NCI-H187 treated with DMSO at 0.1 percent for 48 hours (cell line): ENCODE measurements at regions not wholly inside any gene's neighbourhood (a gene's known extent, or its start where the extent isn't known, plus 50 kb on each side); places are given as distances from the start of the nearest gene placed in this dataset.
"Not testable (repeated sequence)": the region's sequence is repeated elsewhere in the genome, so short reads cannot be mapped to it uniquely, and the experiment has no call there.

Source experiments
- DNase-seq: peaks from one replicate; lab custom pipeline; 2025; lab: John Stamatoyannopoulos, UW

GRCh38 chr5:74534397-74535129 lies 106.0 kb downstream of the ENC1 start:
- DNase-seq, result no peak

GRCh38 chr5:74530326-74531050 lies 110.0 kb downstream of the ENC1 start:
- DNase-seq, result no peak

GRCh38 chr5:74529101-74529500 lies 111.4 kb downstream of the ENC1 start:
- no peak for DNase-seq

DNA sequence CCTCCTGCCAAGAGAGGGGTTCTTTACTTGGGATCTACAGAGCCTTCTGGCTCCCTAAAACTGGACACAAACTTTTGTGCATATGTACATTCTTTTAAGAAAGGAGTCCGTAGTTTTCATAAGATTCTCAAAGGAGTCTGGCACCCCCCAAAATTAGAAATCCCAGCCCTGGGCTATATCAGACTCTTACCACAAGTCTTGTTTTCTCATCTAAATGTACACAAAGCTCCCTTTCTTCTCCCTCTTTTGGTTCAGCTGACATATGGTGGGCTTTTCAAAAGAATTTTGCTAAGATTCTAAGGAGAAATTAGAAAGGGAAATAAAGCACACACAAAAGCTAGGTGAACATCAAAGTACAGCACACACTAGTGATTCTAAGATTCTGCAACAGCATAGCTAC lies 114.4 kb downstream of the ENC1 start:
- DNase-seq, result no peak

DNA sequence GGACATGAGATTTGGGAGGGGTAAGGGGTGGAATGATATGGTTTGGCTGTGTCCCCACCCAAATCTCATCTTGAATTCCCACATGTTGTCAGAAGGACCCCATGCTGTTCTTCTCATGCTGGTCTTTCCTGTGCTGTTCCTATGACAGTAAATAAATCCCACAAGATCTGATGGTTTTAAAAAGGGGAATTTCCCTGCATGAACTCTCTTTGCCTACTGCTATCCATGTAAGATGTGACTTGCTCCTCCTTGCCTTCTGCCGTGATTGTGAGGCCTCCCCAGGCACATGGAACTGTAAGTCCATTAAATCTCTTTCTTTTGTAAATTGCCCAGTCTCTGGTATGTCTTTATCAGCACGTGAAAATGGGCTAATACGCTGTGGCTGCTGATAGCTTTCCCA lies 115.8 kb downstream of the ENC1 start:
- not testable (repeated sequence) for DNase-seq

- DNase-seq, result not testable (repeated sequence)
These were observed 116.8 kb downstream of the ENC1 start for GRCh38 chr5:74523698-74524097.

GRCh38 chr5:74522838-74523237 lies 117.7 kb downstream of the ENC1 start:
- DNase-seq, result not testable (repeated sequence)

DNA sequence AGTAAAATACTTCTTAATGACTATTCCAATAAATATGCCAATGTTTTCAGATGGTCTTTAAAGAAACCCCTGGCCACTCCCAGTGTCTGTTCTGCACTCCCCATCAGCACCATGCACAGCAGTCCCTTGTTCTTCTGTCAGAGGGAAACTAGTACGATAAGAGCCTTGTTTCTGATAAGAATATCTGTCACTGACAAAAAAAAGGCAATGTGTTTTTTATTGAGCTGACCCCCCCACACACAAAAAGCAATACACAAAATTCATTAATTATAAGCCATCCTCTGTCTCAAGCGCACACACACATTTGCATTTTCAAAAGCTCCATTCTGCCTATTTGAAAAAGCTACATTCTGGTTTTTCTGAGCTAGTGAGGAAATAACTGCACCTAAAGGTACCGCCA lies 119.1 kb downstream of the ENC1 start:
- DNase-seq, result no peak

DNA sequence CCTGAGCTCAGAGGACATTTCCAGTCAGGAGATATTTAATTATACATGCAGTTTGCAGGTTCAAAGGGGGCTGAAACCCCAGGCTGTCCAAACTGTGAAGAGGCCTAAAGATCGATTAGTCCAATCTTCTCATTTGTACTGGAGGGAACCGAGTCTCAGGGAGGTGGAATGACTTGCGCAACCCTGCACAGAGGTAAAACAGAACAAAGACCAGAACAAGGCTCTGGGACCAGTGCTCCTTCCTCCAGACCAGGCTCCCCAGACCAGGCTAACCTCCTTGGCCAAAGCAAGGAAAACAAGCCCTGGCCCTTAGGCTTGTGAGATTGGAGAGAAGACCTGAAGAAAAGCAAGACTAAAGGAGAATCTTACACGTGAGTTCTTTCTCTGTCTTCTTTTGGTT lies 120.8 kb downstream of the ENC1 start:
- no peak for DNase-seq

DNA sequence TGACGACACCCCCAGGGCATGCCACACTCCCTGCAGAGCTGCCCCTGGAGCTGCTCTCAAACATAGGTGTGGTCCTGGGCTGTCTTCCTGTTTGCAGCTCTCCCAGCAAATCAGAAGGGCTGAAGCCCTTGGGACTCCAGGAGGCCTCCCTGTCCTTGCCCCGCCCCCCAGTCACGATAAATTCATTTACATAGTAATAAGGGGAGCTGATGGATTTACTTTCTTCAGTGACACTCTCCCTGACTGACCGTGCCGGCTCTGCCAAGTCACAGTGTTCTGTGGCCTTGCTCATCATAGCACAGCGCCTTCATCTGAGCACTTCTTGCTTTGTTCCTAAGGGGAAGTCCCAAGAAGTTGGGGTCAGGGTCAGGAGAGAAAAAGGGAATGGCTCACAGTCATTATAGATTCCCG lies 121.4 kb downstream of the ENC1 start:
- DNase-seq, result no peak

- no peak for DNase-seq
These were observed 122.8 kb downstream of the ENC1 start for GRCh38 chr5:74517700-74518099.

DNA sequence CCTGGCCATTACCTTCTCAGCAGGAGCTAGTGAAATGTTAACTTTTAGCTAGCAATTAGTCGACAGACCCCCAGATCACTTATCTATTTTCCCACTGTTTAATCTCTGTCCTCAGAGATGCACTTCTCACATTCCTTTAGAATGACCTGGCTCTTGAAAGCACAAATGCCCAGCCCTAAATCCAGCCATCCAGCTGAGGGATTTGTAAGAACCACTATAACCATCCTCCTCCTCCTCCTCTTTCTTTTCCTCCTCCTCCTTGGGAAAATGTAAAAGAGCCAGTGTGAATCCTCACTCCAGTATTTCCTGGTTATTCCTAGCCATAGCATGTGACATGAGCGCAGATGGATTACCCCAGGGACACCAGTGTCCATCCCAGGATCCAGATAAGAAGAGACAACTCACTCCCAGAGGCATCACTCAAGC lies 124.3 kb downstream of the ENC1 start:
- DNase-seq, result no peak

DNA sequence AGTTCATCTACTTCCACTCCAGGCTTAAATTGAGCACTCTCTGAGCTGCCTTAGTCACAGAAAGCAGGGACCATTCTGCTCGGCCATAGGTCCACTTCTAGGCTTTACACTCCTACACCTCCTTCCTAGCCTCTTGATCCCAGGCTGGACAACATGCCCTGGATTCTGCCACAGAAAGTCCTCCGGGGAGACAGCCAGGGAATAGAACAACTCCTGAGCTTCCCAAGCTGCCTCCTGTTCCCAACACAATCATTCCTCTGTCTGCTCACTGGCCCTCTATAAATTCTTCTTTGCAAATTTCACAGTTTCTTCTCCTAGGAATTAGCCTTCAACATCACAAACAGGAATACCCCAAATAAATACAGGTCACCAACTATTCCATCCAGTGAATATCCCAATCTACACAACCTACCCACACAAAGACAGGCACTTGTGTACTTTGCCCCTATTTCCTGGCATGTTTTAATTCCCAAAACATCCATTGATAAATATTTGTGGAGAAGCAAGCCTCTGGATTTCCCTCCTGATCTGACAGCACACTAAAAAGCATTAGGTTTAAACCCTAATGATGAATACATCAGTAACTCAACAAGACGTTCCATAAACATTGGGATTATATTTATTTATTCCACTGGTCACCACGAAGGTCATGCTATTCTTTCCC lies 125.5 kb downstream of the ENC1 start:
- DNase-seq, result no peak

DNA sequence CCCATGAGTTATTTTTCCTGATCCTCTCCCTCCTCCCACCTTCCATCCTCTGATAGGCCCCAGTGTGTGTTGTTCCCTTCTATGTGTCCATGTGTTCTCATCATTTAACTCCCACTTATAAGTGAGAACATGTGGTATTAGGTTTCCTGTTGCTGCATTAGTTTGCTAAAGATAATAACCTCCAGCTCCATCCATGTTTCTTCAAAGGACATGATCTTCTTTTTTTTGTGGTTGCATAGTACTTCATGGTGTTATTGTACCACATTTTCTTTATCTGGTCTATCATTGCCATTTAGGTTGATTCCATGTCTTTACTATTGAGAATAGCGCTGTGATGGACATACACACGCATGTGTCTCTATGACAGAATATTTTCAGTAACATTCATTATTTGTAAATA lies 128.8 kb downstream of the ENC1 start:
- DNase-seq, result not testable (repeated sequence)

GRCh38 chr5:74510476-74511075 lies 130.0 kb downstream of the ENC1 start:
- no peak for DNase-seq

GRCh38 chr5:74507370-74508005 lies 133.0 kb downstream of the ENC1 start:
- DNase-seq, result no peak

GRCh38 chr5:74506119-74506518 lies 134.4 kb downstream of the ENC1 start:
- no peak for DNase-seq

- no peak for DNase-seq
These were observed 136.1 kb downstream of the ENC1 start for GRCh38 chr5:74504463-74504862.

- no peak for DNase-seq
These were observed 138.0 kb downstream of the ENC1 start for GRCh38 chr5:74502479-74502950.

GRCh38 chr5:74501674-74502478 lies 138.7 kb downstream of the ENC1 start:
- no peak for DNase-seq
